SKM-1 treated with dmso at 0.1 percent for 144 hours (cell line): ENCODE measurements at regions not wholly inside any gene's neighbourhood (a gene's known extent, or its start where the extent isn't known, plus 50 kb on each side); places are given as distances from the start of the nearest gene placed in this dataset.

Experiments used
- DNase-seq: peaks from one replicate; lab custom pipeline; 2025; ENCODE audit not compliant: unreplicated experiment; lab: John Stamatoyannopoulos, UW

DNA sequence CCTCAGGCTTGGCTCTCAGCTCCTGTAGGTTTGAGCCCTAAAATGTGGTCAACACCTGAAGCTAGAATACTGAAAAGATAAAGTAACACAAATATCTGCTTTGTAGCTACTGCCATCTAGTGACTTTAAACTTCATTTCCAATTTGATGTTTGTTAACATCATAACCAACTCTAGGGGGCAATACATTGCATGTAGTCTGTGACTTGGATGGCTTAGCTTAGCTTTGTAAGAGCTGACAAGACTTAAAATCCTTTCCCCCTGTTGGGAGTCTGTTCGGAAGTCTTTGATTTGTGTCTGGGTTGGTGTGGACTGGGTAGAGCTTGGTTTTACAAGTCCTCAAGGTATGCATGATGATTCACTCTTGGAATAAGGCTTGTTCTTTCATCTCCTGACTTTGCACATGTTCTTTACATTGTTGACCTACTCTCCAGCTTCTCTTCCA, 51.7 kb downstream of the SCN11A start:
- DNase-seq = peak; percentile 81

DNA sequence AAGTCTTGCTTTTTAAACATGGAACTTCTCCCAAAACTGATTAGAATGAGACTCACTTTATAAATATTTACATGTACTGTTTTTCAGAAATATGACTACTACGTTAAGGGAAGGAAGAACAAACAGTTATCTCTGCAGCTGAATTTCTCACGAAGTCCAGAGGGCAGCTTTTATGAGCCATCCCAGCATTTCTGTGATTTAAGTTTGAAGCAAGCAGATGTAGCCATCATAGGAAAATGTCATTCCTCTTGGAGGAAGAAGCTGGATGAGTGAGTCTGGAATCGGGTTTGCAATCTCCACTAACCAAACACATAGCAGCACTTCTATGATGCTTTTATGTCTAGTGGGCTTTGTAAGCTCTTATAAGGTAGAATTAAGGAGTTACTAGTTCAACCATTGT, 53.7 kb downstream of the SCN11A start:
- DNase-seq = no peak

DNA sequence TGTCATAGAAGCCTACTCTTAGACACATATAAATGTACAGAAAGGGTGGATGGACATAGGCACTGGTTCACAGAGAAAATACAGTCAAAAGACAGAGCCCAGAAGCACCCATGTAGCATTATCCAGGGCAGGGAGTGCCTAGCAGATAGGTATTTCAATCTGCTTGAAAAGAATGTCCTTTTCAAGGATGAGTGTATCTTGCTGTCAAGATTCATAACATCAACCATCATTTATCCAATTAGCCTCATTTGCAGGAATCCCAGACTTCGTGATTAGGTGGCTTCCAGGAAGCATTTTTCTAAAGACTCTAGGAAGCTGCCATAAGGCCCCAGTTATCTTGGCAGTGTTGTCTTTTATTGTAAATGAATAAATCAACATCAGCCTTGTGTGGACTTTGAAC, 55.6 kb downstream of the SCN11A start:
- no peak for DNase-seq

DNA sequence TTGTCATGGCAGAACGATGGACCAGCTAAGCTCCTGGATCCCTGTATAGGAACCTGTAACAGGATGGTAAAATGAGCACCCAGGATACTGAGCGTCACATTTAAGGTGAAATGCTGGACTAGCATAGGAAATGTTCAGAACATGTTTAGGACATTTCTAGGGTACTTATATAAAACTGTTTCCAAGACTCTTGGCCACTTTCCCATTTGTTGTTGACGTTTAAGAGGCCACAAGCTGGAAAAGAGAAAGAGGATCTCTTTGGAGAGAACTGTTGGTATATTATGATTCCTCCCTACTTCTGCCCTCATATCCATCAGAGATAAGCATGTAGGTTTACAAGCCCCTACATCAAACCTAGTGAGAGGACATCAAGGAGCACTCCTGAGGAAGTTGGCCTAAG, 57.5 kb downstream of the SCN11A start:
- no peak for DNase-seq

DNA sequence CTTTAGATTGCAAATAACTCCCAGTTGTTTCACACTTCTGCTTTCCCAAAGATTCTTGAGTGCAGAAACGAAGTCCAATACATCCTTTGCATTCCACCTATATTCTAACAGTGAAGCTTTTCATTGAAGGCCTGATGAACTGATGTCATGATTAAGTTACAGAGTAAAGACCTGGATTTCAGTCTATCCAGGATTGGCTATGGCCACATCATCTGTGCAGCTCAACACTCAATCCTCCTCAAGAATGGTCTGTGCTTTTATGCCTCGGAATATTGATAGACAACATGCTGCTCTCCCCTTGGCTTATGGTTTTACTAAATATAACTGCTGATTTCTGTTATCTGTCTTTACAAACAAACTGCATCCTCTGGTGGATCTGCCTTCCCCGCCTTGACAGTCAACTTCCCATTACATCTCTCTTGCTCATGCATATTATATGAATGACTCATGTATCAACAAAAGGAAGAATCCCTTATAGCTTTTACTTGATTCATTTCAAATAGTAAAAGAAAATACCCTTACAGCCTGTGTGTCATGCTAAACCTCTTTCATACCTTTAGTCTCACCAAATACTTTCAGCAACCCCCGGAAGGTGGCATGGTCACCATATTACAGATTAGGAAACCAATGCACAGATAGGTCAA, 59.5 kb downstream of the SCN11A start:
- DNase-seq = no peak

DNA sequence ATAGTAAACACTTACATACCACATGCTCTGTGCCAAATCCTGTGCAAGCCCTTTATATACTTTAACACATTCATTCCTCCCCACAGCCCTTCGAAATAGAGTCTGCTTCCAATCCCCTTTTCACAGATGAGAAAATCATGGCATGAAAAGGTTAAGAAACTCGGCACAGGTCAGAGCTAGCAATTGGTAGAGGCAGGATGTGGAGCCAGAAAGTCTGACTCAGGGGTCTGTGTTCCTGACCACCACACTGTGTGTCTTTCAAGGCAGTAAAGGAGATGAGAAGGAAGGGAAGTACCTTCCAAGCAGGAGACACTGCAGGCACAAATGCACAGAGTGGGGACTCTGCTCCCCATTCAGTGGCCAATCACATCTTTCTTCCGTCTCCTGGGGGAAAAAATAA, 61.1 kb downstream of the SCN11A start:
- DNase-seq = no peak

DNA sequence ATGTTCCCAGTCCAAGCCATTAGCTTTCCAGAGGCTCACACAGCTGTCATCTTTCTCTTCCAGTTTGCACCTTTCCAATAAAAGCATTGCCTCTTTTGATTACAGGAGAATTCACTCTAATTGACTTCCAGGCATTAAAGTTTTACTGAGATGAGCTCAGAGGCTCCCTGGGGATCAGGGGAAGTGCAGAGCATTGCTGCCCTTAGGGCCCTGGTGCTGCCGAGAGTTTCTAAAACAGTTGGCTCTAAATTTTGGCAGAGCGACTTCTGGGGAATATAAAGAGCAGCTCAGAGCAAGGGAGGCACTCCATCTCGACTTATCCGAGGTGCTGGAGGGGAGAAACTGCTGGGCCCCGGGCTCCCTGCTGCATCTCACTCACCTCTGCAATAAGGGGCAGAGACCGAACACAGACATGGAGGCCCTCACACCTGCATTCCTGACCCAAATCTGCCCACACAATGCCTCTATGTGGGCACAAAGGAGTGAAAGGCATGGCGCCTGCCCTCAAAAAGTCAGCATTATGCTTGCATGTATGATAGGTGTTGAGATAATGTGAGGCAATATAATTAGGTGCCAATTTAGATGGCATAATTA, 61.7 kb downstream of the SCN11A start:
- DNase-seq = no peak

DNA sequence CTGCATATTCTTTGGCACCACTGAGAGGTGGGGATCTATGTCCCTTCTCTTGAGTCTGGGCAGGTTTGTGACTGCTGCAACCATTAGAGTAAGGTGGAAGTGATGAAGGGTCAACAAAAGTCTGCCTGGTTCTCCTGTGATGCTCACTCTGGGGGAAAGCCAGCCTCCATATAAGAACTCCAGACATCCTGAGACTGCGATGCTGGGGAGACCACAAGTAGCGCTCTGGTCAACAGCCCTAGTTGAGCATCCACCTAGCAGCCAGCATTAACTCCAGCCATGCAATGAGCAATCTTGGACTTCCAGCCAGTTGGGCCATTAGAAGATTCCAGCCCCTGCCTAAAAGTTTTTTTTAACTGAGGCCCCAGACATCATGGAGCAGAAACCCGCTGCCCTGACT, 62.8 kb downstream of the SCN11A start:
- DNase-seq = peak; percentile 56

DNA sequence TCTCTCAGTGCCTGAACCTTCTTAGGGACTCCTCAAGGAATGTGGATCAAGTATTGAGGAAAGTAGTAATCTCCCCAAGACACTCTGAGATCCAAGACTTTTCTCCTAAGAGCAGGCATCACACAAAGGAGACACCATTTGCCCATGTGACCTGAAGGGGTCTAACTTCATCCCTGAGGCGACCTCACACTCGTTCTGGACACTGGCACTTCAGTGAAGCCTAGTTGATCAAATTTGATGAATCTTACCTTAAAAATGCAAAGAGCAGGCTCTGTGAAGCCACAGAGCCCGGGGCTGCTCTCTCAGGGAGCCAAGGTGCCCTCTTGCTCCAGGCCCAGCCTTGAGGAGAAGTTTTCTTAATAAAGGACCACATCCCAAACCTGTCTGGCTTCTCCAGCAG, 64.3 kb downstream of the SCN11A start:
- DNase-seq = no peak

DNA sequence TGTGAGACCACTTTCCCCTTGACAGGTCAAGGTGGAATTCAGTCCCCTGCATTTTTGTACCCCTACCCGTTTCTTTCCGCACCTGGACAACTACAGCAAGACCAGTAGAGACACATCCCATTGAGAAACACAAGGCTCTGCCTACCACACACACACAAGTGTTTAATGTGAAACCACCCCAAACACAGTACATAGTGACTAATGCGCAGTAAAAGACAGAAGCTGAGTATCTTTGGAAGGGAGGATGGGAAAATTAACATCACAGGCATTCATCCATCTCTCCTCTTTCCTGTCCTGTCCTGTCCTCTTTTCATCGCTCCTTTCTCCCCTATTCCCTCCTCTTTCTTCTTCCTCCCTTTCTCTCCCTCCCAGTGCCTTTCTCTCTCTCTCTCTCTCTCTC, 64.8 kb downstream of the SCN11A start:
- DNase-seq = no peak

DNA sequence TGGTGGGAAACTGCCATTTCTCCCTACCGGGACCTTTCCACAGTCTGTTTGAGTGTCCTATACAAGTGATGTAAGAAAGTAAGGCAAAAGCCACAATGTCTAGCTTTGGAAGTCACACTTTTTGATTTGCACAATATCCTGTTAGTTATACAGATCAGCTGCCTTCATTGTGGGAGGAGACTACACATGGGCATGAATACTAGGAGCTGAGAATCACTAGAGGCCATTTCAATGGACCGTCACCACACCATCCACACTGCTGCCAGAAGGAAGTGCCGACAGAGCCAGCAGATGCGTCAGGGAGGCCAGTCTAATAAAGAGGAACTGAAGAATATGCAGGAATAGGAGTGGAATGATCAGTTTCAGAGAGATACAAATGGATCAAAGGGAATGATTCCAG, 65.8 kb downstream of the SCN11A start:
- no peak for DNase-seq

DNA sequence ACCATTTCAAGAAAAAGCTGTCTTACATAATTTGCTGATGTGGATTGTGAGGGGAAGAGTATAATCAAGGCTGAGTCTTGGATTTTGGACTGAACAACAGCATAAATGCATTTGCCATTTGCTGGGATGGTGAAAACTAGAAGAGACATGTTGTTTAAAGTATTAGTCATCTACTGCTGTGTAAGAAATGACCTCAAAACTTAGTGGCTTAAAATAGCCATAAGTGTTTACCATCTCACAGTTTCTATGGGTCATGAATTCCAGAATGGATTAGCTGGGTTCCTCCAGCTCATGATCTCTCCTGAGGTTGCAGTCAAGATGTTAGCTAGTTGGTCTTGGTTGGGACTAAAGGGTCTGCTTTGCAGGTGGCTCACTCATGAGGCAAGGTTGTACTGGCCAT, 66.2 kb downstream of the SCN11A start:
- DNase-seq = no peak

DNA sequence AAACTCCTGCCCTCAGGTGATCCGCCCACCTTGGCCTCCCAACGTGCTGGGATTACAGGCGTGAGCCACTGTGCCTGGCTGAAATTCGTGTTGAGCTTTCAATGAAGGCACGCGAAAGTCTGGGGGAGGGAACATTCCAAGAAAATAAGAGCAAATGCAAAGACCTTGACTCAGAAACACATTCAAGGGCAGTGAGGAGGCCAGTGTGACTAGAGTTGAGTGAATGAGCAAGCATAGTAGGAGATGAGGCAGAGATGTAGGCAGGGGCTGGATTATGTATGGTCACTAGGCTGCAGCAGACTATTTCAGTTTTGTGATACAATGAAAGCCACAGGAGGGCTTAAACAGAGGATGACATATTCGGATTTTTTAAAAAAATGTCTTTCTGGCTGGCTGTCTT, 67.0 kb downstream of the SCN11A start:
- DNase-seq = no peak

DNA sequence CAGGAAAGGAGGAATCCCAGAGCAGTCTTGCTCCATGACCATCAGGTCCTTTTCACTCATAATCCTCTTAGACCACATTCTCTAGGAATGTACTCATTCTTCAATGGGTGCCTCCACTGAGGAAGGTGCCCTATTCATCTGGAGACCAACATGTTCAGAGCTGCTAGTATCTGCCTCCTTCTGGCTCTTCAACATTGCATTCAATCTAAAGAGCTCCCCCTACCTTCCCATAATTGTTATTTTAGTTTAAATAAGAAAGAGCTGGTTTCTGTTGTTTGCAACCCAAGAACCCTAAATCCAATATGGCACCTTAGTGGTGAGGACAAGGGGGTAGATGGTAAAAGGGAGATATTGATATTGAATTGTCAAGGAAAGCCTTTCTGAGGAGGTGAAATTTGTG, 67.6 kb downstream of the SCN11A start:
- DNase-seq = no peak

DNA sequence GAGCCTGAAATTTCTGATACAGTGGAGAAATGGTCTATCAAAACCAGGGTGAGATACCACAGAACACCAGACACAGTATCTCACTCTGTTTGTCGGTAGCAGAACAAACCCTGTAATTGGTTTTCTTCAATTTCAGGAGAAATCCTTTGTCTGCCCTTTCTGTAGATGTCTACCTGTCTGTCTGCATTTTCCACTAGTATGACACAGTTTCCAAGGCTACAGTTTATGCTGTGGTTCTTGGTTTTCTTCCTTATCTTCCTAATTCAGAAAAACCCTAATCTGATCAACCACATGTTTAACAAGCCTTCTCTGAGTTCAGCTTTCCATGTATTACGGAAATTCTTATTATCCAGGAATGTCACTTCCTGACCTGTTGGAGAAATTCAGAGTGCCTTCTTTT, 70.8 kb downstream of the SCN11A start:
- no peak for DNase-seq

DNA sequence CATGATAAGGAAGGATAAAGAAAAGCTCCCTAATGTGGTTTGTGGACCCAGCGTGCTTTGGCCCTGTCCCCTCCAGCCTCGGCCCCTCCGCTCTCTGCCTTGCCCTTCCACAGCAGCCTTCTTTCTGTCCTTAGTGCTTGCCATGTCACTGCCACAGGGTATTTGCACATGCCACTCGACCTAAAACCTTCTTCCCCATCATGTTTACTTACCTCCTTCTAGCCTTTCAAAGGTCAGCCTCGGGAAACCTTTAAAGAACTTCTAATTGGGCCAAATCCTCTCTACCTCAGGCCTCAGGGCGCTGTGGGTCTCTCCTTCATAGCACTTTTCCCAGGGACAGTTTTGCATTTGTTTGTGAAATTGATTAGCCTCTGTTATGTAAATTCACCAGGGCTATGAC, 73.0 kb downstream of the SCN11A start:
- no peak for DNase-seq

DNA sequence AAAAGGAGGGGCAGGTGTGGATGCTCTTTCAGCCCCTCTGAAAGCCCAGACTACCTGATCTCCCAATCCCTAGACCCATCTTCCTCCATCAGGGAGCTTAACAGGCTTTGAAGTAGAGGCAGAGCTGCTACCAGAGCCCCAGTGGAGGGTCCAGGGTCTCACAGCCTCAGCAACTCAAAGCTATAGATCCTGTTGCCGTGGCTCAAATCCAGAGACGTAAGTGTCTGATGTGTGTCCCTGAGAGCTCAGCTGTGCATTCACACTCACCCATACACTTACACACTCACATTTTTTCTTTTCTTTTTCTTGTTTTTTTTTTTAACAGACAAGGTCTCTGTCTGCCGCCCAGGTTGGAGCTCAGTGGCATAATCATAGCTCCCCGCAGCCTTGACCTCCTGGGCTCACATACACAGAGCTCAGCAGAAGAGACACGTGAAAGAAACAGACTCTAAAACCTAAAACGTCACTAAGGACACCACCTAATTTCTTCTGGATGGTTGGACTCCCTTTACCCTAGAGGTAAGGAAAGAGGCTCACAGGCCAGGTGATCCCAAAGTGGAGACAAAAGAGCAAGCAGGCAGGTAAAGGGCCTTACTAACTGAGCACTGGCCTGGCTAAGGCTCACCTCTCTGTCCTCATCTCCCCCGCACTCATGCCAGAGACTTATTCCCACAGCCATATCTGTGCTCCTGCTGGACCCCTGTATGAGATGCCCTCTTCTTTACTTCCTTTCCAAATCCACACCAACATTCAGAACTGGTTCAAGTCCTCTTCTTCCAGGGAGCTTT, 80.7 kb downstream of the SCN11A start:
- no peak for DNase-seq

DNA sequence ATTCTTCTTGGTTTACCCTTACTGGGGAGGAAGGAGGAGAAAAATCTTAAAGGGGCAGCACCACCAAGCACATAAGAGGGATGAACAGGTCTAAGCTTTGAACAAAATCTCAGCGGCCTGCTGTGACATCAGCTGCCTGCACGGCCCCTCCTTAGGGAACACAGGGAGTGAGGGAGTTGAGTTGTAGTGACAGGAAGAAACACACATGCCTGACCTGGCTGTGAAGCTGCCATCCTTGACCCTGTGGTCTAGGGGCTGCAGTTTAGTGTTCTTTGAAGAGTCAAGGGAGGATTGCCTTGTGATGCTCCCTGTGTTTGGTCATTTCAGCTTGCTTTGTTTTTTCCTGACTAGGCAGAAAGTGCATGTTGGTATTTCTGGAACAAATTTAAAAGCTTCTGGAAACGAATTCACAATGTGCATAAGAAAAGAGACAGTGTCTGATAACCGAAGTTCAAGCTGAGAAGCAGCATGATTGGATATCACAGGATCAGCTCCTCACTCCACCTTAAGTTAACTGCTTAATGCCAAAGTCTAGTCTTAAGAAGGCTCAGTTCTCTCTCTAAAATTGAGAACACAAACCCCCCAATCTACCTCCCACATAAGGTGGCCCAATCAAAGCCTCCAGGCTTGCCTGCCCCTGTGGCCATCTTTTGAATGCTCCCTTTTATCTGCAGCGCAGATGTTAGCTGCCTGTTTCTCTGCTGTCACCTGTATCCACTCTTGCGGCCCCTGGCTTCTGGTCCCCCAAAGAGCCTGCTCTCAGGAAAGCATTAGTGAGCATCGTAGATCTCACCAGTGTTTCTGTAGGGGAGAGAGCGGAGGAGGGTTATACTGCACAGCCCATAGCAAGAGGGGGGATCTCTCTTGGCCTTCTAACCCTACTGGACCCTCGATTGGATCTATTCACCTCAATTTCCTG, 82.2 kb downstream of the SCN11A start:
- no peak for DNase-seq

DNA sequence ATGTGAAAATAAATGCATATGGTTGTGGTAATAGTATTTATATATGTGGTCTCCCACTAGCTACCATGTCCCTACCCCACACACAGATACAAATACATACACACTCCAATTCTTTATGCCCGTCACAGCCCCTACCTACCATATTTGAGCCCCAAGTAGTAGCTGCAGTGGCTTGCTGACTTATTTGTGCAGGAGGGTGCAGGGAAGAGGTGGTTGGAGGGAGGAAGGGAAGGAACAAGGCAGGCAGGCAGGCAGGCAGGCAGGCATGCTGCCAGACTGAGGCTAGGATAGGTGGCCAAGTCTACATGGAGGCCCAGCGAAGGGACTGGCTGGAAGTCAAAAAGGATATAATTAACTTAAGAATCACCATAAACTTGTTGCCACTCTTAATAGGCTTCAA, 82.9 kb downstream of the SCN11A start:
- DNase-seq = no peak

DNA sequence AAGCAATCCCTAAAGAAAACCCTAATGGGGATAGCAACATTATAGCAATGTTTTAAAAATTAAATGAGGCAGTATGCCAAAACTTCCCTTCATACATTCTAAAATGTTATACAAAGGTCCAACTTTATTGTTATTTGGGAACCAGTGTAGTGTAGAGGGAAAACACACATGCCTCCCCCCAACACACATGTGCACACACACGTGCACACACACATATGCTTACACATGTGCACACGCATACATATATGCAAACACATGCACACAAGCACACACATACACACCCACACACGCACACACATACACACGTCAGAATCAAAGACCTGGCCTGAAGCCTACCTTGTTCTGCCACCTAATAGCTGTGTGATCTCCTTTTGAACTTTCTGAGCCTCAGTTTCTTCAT, 83.3 kb downstream of the SCN11A start:
- no peak for DNase-seq

DNA sequence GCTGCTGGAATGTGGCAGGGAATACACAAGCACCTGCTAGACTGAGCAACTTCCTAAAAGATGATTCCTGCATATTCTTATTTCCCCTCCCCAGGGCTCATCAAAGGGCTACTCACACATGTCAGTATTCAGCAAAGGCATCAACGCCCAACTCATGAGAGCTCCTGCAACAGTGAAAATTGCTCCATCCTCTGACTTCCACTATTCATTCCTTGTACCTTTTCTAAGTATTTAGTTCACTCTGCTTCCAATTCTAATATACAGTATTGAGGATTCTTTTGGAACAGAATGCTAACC, 84.1 kb downstream of the SCN11A start:
- no peak for DNase-seq
